SK-N-SH treated with all-trans-retinoic acid at 6 μM for 48 hours (cell line): ENCODE measurements at regions not wholly inside any gene's neighbourhood (a gene's known extent, or its start where the extent isn't known, plus 50 kb on each side); places are given as distances from the start of the nearest gene placed in this dataset.

Experiments
- ATAC-seq: fragments of 200-7000 bp; cut with Tn5 transposase; 3 replicates; pipeline ENCODE4 v1.9.1; 2020; ENCODE audit warnings: mild to moderate bottlenecking, moderate library complexity
- ARNTL ChIP-seq: fragments of 450-650 bp; formaldehyde crosslinking; IDR thresholded peaks from 2 replicates; pipeline ENCODE4 v1.5.0; 2020; ENCODE audit warnings: low read depth, mild to moderate bottlenecking, moderate library complexity, borderline replicate concordance
- BACH2 ChIP-seq: fragments of 250-450 bp; sonication (Bioruptor Pico); IDR thresholded peaks from 2 replicates; pipeline ENCODE4 v1.9.0; 2021; ENCODE audit warnings: mild to moderate bottlenecking, borderline replicate concordance
- ESRRG ChIP-seq: fragments of 250-450 bp; sonication (Bioruptor Pico); IDR thresholded peaks from 2 replicates; pipeline ENCODE4 v1.6.1; 2021; ENCODE audit warnings: mild to moderate bottlenecking
- GLIS3 ChIP-seq: fragments of 250-450 bp; sonication (Bioruptor Pico); IDR thresholded peaks from 2 replicates; pipeline ENCODE4 v1.5.0; 2020; ENCODE audit warnings: mild to moderate bottlenecking, moderate library complexity
- ISL1 ChIP-seq: fragments of 250-450 bp; sonication (Bioruptor Pico); IDR thresholded peaks from 2 replicates; pipeline ENCODE4 v2.1.2; 2022; ENCODE audit warnings: mild to moderate bottlenecking, moderate library complexity
- OSR1 ChIP-seq: fragments of 250-450 bp; sonication (Bioruptor Pico); IDR thresholded peaks from 2 replicates; pipeline ENCODE4 v1.8.0; 2022; ENCODE audit warnings: moderate library complexity, mild to moderate bottlenecking, inconsistent platforms
- PPARA ChIP-seq: fragments of 250-450 bp; sonication (Bioruptor Pico); IDR thresholded peaks from 2 replicates; pipeline ENCODE4 v1.5.0; 2020; ENCODE audit warnings: mild to moderate bottlenecking, borderline replicate concordance
- RARB ChIP-seq: fragments of 250-450 bp; sonication (Bioruptor Pico); IDR thresholded peaks from 2 replicates; pipeline ENCODE4 v1.8.0; 2021; ENCODE audit warnings: mild to moderate bottlenecking, moderate library complexity
- SNAI2 ChIP-seq: fragments of 250-450 bp; sonication (Bioruptor Pico); IDR thresholded peaks from 2 replicates; pipeline ENCODE4 v1.5.0; 2020; ENCODE audit warnings: mild to moderate bottlenecking, moderate library complexity
- TCF4 ChIP-seq: fragments of 250-450 bp; sonication (Bioruptor Pico); IDR thresholded peaks from 2 replicates; pipeline ENCODE4 v1.8.0; 2021; ENCODE audit warnings: mild to moderate bottlenecking, moderate library complexity, borderline replicate concordance
- TOX ChIP-seq: fragments of 250-450 bp; sonication (Bioruptor Pico); IDR thresholded peaks from 2 replicates; pipeline ENCODE4 v1.8.0; 2021; ENCODE audit warnings: mild to moderate bottlenecking, moderate library complexity, borderline replicate concordance
- ZFP3 ChIP-seq: fragments of 250-450 bp; sonication (Bioruptor Pico); IDR thresholded peaks from 2 replicates; pipeline ENCODE4 v1.5.0; 2020; ENCODE audit warnings: mild to moderate bottlenecking, moderate library complexity
- ZFP30 ChIP-seq: fragments of 450-650 bp; formaldehyde crosslinking; IDR thresholded peaks from 2 replicates; pipeline ENCODE4 v1.5.0; 2022; ENCODE audit warnings: mild to moderate bottlenecking, moderate library complexity
- ZNF565 ChIP-seq: fragments of 450-650 bp; formaldehyde crosslinking; conservative IDR thresholded peaks from 2 replicates; pipeline ENCODE4 v1.5.0; 2020; ENCODE audit warnings: low read depth, mild to moderate bottlenecking, moderate library complexity
- ZNF70 ChIP-seq: fragments of 450-650 bp; formaldehyde crosslinking; IDR thresholded peaks from 2 replicates; pipeline ENCODE4 v1.5.0; 2020; ENCODE audit warnings: mild to moderate bottlenecking, moderate library complexity
- ZNF8 ChIP-seq: fragments of 450-650 bp; formaldehyde crosslinking; IDR thresholded peaks from 2 replicates; pipeline ENCODE4 v1.5.0; 2020; ENCODE audit warnings: mild to moderate bottlenecking, moderate library complexity
- TF ChIP-seq, protein P1 (sequence below): fragments of 250-450 bp; sonication (Bioruptor Pico); IDR thresholded peaks from 2 replicates; pipeline ENCODE4 v1.8.0; 2021; ENCODE audit warnings: low read depth, mild to moderate bottlenecking, moderate library complexity, borderline replicate concordance
- TF ChIP-seq, protein P2 (sequence below): fragments of 250-450 bp; sonication (Bioruptor Pico); IDR thresholded peaks from 2 replicates; pipeline ENCODE4 v1.5.1; 2021; ENCODE audit warnings: mild to moderate bottlenecking, moderate library complexity
- TF ChIP-seq, protein P3 (sequence below): fragments of 250-450 bp; sonication (Bioruptor Pico); IDR thresholded peaks from 2 replicates; pipeline ENCODE4 v1.5.1; 2020; ENCODE audit warnings: low read depth, mild to moderate bottlenecking, moderate library complexity
- TF ChIP-seq, protein P4 (sequence below): fragments of 250-450 bp; sonication (Bioruptor Pico); IDR thresholded peaks from 2 replicates; pipeline ENCODE4 v1.5.0; 2020; ENCODE audit warnings: mild to moderate bottlenecking, moderate library complexity
- TF ChIP-seq, protein P5 (sequence below): fragments of 250-450 bp; sonication (Bioruptor Pico); IDR thresholded peaks from 2 replicates; pipeline ENCODE4 v1.8.0; 2020; ENCODE audit warnings: mild to moderate bottlenecking, moderate library complexity, borderline replicate concordance

DNA sequence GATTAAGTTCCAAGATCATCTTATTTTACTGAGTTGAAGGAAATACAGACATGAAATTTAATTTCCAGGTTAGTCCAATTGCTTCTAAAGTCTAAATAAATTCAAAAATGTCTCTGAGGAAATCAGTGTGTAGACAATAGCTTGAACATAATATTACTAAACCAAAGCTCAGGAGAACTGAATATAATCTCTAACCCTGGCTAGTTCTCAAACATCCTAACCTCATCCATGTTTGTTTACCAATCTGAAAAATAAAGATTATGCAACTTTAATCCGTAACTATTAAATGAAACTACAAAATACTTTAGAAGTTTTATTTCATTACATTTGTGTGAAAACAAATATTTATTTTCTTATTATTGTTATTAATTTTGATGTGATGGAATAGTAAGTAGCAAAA, 387.2 kb downstream of the TBC1D32 start (continued):
- TF ChIP-seq, protein P1, sequence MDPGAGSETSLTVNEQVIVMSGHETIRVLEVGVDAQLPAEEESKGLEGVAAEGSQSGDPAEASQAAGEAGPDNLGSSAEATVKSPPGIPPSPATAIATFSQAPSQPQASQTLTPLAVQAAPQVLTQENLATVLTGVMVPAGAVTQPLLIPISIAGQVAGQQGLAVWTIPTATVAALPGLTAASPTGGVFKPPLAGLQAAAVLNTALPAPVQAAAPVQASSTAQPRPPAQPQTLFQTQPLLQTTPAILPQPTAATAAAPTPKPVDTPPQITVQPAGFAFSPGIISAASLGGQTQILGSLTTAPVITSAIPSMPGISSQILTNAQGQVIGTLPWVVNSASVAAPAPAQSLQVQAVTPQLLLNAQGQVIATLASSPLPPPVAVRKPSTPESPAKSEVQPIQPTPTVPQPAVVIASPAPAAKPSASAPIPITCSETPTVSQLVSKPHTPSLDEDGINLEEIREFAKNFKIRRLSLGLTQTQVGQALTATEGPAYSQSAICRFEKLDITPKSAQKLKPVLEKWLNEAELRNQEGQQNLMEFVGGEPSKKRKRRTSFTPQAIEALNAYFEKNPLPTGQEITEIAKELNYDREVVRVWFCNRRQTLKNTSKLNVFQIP (CRISPR knock-in tag), result no peak
- no peak for TF ChIP-seq SNAI2

DNA sequence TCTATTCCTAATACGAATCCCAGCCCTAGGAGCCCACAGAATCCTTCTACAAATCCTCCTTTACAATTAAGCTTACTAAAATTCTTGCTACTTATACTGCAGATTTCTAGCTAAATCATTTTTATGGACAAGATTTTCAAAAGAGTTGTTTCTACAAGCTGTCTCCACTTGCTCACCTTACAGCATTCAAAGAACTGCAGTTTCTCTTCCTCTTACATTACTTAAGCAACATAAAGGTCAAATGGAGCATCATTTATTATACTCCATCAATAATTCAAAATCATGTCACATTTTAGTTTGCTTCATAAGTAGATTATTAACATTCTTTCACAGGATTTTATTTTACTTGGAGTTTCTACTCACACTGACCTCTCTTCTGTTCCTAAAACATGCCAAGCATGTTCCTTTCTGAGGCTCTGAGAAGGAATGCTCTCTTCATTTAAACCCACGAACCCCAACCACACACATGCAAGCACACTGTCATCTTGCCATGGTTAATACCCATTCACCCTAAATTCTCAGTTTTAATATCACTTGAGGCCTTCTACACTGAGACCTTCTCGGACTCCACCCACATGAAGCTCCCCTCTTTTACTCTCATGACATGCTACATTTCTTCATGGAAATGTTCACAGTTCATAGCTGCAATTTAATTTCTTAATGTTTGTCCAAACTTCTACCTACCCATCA, 388.2 kb downstream of the TBC1D32 start:
- no peak for TF ChIP-seq TOX (CRISPR knock-in tag)
- no peak for TF ChIP-seq SNAI2
- TF ChIP-seq, protein P2, sequence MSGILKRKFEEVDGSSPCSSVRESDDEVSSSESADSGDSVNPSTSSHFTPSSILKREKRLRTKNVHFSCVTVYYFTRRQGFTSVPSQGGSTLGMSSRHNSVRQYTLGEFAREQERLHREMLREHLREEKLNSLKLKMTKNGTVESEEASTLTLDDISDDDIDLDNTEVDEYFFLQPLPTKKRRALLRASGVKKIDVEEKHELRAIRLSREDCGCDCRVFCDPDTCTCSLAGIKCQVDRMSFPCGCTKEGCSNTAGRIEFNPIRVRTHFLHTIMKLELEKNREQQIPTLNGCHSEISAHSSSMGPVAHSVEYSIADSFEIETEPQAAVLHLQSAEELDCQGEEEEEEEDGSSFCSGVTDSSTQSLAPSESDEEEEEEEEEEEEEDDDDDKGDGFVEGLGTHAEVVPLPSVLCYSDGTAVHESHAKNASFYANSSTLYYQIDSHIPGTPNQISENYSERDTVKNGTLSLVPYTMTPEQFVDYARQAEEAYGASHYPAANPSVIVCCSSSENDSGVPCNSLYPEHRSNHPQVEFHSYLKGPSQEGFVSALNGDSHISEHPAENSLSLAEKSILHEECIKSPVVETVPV, result no peak
- no peak for TF ChIP-seq ZFP30
- TF ChIP-seq ZNF8, result no peak
- TF ChIP-seq, protein P3, sequence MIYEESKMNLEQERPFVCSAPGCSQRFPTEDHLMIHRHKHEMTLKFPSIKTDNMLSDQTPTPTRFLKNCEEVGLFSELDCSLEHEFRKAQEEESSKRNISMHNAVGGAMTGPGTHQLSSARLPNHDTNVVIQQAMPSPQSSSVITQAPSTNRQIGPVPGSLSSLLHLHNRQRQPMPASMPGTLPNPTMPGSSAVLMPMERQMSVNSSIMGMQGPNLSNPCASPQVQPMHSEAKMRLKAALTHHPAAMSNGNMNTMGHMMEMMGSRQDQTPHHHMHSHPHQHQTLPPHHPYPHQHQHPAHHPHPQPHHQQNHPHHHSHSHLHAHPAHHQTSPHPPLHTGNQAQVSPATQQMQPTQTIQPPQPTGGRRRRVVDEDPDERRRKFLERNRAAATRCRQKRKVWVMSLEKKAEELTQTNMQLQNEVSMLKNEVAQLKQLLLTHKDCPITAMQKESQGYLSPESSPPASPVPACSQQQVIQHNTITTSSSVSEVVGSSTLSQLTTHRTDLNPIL (CRISPR knock-in tag), result no peak
- TF ChIP-seq TCF4 (CRISPR knock-in tag), result no peak
- TF ChIP-seq, protein P4, sequence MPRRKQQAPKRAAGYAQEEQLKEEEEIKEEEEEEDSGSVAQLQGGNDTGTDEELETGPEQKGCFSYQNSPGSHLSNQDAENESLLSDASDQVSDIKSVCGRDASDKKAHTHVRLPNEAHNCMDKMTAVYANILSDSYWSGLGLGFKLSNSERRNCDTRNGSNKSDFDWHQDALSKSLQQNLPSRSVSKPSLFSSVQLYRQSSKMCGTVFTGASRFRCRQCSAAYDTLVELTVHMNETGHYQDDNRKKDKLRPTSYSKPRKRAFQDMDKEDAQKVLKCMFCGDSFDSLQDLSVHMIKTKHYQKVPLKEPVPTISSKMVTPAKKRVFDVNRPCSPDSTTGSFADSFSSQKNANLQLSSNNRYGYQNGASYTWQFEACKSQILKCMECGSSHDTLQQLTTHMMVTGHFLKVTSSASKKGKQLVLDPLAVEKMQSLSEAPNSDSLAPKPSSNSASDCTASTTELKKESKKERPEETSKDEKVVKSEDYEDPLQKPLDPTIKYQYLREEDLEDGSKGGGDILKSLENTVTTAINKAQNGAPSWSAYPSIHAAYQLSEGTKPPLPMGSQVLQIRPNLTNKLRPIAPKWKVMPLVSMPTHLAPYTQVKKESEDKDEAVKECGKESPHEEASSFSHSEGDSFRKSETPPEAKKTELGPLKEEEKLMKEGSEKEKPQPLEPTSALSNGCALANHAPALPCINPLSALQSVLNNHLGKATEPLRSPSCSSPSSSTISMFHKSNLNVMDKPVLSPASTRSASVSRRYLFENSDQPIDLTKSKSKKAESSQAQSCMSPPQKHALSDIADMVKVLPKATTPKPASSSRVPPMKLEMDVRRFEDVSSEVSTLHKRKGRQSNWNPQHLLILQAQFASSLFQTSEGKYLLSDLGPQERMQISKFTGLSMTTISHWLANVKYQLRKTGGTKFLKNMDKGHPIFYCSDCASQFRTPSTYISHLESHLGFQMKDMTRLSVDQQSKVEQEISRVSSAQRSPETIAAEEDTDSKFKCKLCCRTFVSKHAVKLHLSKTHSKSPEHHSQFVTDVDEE (CRISPR knock-in tag), result no peak
- TF ChIP-seq ZNF565 (CRISPR knock-in tag), result no peak
- TF ChIP-seq ISL1 (CRISPR knock-in tag), result no peak
- TF ChIP-seq GLIS3 (CRISPR knock-in tag), result no peak
- no peak for TF ChIP-seq ESRRG (CRISPR knock-in tag)
- no peak for TF ChIP-seq ARNTL (CRISPR knock-in tag)
- no peak for TF ChIP-seq OSR1 (CRISPR knock-in tag)
- TF ChIP-seq RARB (CRISPR knock-in tag), result no peak
- no peak for TF ChIP-seq ZFP3
- no peak for TF ChIP-seq ZNF70 (CRISPR knock-in tag)
- TF ChIP-seq, protein P5, sequence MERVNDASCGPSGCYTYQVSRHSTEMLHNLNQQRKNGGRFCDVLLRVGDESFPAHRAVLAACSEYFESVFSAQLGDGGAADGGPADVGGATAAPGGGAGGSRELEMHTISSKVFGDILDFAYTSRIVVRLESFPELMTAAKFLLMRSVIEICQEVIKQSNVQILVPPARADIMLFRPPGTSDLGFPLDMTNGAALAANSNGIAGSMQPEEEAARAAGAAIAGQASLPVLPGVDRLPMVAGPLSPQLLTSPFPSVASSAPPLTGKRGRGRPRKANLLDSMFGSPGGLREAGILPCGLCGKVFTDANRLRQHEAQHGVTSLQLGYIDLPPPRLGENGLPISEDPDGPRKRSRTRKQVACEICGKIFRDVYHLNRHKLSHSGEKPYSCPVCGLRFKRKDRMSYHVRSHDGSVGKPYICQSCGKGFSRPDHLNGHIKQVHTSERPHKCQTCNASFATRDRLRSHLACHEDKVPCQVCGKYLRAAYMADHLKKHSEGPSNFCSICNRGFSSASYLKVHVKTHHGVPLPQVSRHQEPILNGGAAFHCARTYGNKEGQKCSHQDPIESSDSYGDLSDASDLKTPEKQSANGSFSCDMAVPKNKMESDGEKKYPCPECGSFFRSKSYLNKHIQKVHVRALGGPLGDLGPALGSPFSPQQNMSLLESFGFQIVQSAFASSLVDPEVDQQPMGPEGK (CRISPR knock-in tag), result no peak
- TF ChIP-seq BACH2 (CRISPR knock-in tag), result no peak
- no peak for ATAC-seq

DNA sequence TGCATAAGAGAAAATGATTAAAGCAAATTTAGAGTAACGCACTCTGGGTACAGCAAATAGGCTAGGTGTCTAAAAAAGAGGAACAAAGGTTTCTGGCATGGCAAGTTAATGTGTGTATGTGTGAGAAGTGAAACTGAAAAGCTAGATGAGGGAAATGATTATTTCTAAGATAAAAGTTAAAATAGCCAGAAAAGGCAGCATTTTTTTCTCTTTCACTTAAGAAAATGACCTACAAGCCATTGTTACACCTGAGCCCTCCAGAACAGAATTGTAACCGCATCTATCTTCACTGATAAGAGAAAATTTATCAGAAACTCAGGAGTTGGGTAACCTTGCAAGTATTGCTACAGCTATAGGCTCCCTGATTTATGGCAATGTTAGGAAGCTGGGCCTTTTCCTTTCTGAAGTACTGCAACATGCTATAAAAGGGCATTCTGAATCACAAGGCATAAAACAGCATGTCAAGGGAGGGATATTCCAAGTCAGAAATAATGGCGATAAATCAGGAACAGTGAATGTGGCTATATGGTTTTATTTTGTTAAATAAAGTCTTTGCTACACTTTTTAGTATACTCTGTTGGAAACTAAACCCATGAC, 395.3 kb downstream of the TBC1D32 start:
- no peak for ATAC-seq
- TF ChIP-seq ZFP3 (no peak), GLIS3 (CRISPR knock-in tag) (no peak), ZNF8 (no peak), PPARA (no peak), ZFP30 (no peak)
